PFSK-1 (cell line): ENCODE measurements at regions not wholly inside any gene's neighbourhood (a gene's known extent, or its start where the extent isn't known, plus 50 kb on each side); places are given as distances from the start of the nearest gene placed in this dataset.

ENCODE experiments used
- FOXP2 ChIP-seq: optimal IDR thresholded peaks from 2 replicates; pipeline ENCODE3; 2011; ENCODE audit warnings: borderline replicate concordance, control low read depth, inconsistent platforms; ENCODE audit not compliant: insufficient read depth; ENCODE audit errors: extremely low read length, extremely low read depth
- POLR2AphosphoS5 ChIP-seq: IDR thresholded peaks from 2 replicates; pipeline ENCODE4 v1.6.1; 2012; ENCODE audit warnings: low read depth, mild to moderate bottlenecking, control low read depth, low read length, moderate library complexity
- SIN3A ChIP-seq: IDR thresholded peaks from 2 replicates; pipeline ENCODE4 v1.6.1; 2012; ENCODE audit warnings: mild to moderate bottlenecking, low read length, moderate library complexity, borderline replicate concordance; ENCODE audit not compliant: insufficient read depth
- TAF1 ChIP-seq: IDR thresholded peaks from 2 replicates; pipeline ENCODE4 v1.6.1; 2012; ENCODE audit warnings: low read length, control low read depth, borderline replicate concordance; ENCODE audit not compliant: insufficient read depth
- TF ChIP-seq, protein P1 (sequence below), 2 experiments: IDR thresholded peaks; 2 replicates each; pipeline versions ENCODE4 v1.6.1 to v1.8.0; 2011 to 2012; ENCODE audit warnings: low read depth in 2 of 2, low read length in 2 of 2, control low read depth in 1 of 2, inconsistent platforms in 1 of 2, mild to moderate bottlenecking in 1 of 2, moderate library complexity in 1 of 2; ENCODE audit not compliant: insufficient read depth in 1 of 2

DNA sequence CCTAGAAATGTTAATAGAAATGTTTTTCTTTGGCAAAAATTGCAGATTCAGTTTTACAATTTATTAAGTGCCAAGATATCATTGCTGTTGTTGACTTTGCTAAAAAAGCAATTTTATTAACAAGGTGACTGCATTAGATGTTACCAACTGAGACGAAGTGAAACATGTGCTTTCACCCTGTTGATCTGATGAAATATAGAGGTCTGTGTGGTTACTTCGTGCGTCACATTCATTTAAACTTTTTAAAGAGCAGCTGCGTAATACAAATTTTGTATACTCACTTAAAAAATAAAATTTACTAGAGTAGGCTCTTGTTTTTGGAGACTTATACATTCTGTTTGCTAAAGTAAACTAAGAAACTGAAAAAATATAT is 465.7 kb downstream of the USP25 start:
- TF ChIP-seq POLR2AphosphoS5 (no peak), SIN3A (no peak), FOXP2 (no peak), TAF1 (no peak)
- TF ChIP-seq, protein P1, sequence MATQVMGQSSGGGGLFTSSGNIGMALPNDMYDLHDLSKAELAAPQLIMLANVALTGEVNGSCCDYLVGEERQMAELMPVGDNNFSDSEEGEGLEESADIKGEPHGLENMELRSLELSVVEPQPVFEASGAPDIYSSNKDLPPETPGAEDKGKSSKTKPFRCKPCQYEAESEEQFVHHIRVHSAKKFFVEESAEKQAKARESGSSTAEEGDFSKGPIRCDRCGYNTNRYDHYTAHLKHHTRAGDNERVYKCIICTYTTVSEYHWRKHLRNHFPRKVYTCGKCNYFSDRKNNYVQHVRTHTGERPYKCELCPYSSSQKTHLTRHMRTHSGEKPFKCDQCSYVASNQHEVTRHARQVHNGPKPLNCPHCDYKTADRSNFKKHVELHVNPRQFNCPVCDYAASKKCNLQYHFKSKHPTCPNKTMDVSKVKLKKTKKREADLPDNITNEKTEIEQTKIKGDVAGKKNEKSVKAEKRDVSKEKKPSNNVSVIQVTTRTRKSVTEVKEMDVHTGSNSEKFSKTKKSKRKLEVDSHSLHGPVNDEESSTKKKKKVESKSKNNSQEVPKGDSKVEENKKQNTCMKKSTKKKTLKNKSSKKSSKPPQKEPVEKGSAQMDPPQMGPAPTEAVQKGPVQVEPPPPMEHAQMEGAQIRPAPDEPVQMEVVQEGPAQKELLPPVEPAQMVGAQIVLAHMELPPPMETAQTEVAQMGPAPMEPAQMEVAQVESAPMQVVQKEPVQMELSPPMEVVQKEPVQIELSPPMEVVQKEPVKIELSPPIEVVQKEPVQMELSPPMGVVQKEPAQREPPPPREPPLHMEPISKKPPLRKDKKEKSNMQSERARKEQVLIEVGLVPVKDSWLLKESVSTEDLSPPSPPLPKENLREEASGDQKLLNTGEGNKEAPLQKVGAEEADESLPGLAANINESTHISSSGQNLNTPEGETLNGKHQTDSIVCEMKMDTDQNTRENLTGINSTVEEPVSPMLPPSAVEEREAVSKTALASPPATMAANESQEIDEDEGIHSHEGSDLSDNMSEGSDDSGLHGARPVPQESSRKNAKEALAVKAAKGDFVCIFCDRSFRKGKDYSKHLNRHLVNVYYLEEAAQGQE (IDR thresholded peaks at IDR 0.05; ENCODE audit: insufficient read depth in 1 of 2, low read depth in 2 of 2, low read length in 2 of 2), result no peak

DNA sequence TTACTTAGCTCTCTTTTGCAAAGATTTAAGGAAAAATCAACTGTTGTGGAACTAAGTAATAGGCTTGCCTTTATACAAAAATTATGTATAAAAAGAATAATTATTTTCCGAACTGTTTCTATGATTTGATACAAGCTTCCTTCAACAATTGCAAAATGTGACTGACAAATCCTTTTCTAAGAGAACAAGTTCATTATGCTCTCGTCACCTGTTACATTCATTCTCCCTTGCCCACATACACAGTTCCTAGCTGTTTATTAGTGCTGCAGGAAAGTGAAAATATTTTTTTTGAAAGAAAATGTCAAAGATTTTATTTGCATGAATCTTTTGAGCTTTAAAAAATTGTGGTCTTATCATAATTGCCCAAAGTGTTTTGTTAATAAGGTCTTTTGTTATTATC is 466.2 kb downstream of the USP25 start:
- TF ChIP-seq POLR2AphosphoS5 (no peak), SIN3A (no peak), FOXP2 (no peak), TAF1 (no peak)
- TF ChIP-seq, protein P1 (IDR thresholded peaks at IDR 0.05; ENCODE audit: insufficient read depth in 1 of 2, low read depth in 2 of 2, low read length in 2 of 2), result no peak

DNA sequence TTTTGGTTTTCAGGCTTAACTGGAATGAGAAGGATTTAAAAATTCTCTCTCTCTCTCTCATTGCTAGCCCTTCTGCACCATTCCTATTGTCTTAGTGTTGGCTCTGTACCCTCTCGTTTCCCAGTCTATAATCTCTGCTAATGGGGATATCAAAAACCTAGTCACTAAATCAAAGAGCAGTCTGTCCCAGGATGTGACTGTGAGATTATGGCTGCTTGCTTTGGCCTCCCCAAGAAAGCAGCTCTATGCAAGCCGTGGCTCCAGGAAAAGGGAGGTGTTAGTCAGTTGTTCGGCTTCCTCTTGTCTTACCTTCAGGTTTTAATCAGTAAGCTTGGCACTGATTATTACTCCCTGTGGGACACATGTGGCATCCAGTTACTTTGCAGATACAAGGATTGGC is 468.8 kb downstream of the USP25 start:
- no peak for TF ChIP-seq POLR2AphosphoS5
- TF ChIP-seq TAF1, result no peak
- no peak for TF ChIP-seq FOXP2
- TF ChIP-seq, protein P1 (IDR thresholded peaks at IDR 0.05; ENCODE audit: insufficient read depth in 1 of 2, low read depth in 2 of 2, low read length in 2 of 2), result no peak
- TF ChIP-seq SIN3A, result no peak

DNA sequence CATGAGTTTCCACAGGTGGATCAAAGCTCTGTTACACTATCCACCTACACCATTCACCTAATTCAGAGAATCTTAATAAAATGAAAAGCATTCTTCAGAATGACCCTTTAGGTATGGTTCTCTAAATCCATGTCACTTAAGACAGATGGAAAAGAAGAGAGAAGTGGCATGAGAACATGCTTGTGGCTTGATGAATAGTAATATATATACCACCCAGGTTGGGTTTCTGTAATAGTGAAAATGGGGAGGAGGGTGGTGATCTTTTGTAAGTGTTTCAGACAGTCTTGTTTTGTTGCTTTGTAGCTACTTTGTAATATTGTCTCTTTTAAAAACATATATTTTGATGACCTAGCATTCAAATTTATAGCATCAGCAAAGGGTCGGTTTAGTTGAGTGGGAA is 469.8 kb downstream of the USP25 start:
- TF ChIP-seq TAF1 (no peak), POLR2AphosphoS5 (no peak), FOXP2 (no peak), SIN3A (no peak)
- TF ChIP-seq, protein P1 (IDR thresholded peaks at IDR 0.05; ENCODE audit: insufficient read depth in 1 of 2, low read depth in 2 of 2, low read length in 2 of 2), result no peak

DNA sequence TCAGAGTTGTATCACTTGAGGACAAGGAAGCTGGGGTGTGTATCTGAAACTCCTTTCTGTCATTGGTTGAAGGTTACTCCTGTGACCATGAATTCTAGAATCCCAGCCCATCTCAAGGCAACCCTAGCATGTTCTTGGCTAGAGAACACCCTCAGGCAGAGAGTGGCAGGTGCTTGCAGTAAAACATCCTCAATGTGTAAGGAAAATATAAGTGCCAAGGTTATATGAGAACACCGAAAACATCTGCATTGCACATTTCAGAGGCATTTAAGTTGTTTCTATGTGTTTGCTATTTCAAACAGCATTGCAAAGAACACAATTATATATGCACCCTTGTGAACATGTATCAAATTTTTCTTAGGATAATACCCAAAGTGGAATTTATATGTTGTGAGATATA is 471.9 kb downstream of the USP25 start:
- TF ChIP-seq FOXP2, result no peak
- TF ChIP-seq, protein P1 (IDR thresholded peaks at IDR 0.05; ENCODE audit: insufficient read depth in 1 of 2, low read depth in 2 of 2, low read length in 2 of 2), result no peak
- no peak for TF ChIP-seq TAF1
- no peak for TF ChIP-seq SIN3A
- TF ChIP-seq POLR2AphosphoS5, result no peak
